GM23338 (cell line): ENCODE measurements at regions not wholly inside any gene's neighbourhood (a gene's known extent, or its start where the extent isn't known, plus 50 kb on each side); places are given as distances from the start of the nearest gene placed in this dataset.

Experiments used
- CREB1 ChIP-seq: fragments of 250-450 bp; sonication (Bioruptor Pico); IDR thresholded peaks from 2 replicates; pipeline ENCODE4 v1.5.0; 2020; ENCODE audit warnings: low read depth, mild to moderate bottlenecking, moderate library complexity
- EZH2 ChIP-seq: fragments of 200-600 bp; sonication (generic); IDR thresholded peaks from one replicate; pipeline ENCODE4 v1.8.0; 2017; ENCODE audit warnings: antibody characterized with exemption, mild to moderate bottlenecking, low read depth; ENCODE audit not compliant: unreplicated experiment
- EZH2phosphoT487 ChIP-seq: fragments of 200-600 bp; sonication (generic); IDR thresholded peaks from one replicate; pipeline ENCODE4 v1.8.1; 2018; ENCODE audit warnings: antibody characterized with exemption; ENCODE audit not compliant: unreplicated experiment
- NANOG ChIP-seq: IDR thresholded peaks from 2 replicates; pipeline ENCODE4 v1.6.1; 2016; ENCODE audit warnings: antibody characterized with exemption, borderline replicate concordance
- POLR2AphosphoS5 ChIP-seq: IDR thresholded peaks from 2 replicates; pipeline ENCODE4 v1.6.1; 2016; ENCODE audit warnings: antibody characterized with exemption, low read depth
- STAT1 ChIP-seq: IDR thresholded peaks from one replicate; pipeline ENCODE4 v1.6.1; 2016; ENCODE audit warnings: antibody characterized with exemption; ENCODE audit not compliant: unreplicated experiment
- TF ChIP-seq, protein P1 (sequence below): fragments of 250-450 bp; sonication (Bioruptor Pico); IDR thresholded peaks from 2 replicates; pipeline ENCODE4 v1.5.0; 2020; ENCODE audit warnings: mild to moderate bottlenecking, moderate library complexity
- TF ChIP-seq, protein P2 (sequence below): IDR thresholded peaks from 2 replicates; pipeline ENCODE4 v1.6.1; 2016; ENCODE audit warnings: antibody characterized with exemption
- TF ChIP-seq, protein P3 (sequence below): IDR thresholded peaks from one replicate; pipeline ENCODE4 v1.6.1; 2018; ENCODE audit warnings: antibody characterized with exemption; ENCODE audit not compliant: unreplicated experiment

DNA sequence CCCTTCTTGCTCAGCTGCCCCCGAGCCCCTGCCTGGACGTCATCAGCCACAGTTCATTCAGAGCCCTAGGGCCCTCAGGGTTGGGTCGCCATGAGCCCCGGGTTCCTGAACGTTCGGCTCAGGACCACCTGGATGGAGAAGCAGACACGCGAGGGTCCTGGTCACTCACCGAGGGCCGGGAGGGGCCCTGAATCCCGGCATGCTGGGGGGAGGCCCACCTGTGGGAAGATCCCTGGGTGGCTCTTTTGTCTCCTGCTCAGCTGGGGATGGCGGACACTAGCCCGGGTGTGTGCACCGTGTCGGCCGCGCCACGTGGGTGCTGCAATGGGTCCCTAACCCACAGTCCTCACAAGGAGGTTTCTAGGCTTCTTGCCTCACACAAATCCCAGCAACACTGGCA lies 78.1 kb upstream of the TTC34 start (continued):
- TF ChIP-seq, protein P1, sequence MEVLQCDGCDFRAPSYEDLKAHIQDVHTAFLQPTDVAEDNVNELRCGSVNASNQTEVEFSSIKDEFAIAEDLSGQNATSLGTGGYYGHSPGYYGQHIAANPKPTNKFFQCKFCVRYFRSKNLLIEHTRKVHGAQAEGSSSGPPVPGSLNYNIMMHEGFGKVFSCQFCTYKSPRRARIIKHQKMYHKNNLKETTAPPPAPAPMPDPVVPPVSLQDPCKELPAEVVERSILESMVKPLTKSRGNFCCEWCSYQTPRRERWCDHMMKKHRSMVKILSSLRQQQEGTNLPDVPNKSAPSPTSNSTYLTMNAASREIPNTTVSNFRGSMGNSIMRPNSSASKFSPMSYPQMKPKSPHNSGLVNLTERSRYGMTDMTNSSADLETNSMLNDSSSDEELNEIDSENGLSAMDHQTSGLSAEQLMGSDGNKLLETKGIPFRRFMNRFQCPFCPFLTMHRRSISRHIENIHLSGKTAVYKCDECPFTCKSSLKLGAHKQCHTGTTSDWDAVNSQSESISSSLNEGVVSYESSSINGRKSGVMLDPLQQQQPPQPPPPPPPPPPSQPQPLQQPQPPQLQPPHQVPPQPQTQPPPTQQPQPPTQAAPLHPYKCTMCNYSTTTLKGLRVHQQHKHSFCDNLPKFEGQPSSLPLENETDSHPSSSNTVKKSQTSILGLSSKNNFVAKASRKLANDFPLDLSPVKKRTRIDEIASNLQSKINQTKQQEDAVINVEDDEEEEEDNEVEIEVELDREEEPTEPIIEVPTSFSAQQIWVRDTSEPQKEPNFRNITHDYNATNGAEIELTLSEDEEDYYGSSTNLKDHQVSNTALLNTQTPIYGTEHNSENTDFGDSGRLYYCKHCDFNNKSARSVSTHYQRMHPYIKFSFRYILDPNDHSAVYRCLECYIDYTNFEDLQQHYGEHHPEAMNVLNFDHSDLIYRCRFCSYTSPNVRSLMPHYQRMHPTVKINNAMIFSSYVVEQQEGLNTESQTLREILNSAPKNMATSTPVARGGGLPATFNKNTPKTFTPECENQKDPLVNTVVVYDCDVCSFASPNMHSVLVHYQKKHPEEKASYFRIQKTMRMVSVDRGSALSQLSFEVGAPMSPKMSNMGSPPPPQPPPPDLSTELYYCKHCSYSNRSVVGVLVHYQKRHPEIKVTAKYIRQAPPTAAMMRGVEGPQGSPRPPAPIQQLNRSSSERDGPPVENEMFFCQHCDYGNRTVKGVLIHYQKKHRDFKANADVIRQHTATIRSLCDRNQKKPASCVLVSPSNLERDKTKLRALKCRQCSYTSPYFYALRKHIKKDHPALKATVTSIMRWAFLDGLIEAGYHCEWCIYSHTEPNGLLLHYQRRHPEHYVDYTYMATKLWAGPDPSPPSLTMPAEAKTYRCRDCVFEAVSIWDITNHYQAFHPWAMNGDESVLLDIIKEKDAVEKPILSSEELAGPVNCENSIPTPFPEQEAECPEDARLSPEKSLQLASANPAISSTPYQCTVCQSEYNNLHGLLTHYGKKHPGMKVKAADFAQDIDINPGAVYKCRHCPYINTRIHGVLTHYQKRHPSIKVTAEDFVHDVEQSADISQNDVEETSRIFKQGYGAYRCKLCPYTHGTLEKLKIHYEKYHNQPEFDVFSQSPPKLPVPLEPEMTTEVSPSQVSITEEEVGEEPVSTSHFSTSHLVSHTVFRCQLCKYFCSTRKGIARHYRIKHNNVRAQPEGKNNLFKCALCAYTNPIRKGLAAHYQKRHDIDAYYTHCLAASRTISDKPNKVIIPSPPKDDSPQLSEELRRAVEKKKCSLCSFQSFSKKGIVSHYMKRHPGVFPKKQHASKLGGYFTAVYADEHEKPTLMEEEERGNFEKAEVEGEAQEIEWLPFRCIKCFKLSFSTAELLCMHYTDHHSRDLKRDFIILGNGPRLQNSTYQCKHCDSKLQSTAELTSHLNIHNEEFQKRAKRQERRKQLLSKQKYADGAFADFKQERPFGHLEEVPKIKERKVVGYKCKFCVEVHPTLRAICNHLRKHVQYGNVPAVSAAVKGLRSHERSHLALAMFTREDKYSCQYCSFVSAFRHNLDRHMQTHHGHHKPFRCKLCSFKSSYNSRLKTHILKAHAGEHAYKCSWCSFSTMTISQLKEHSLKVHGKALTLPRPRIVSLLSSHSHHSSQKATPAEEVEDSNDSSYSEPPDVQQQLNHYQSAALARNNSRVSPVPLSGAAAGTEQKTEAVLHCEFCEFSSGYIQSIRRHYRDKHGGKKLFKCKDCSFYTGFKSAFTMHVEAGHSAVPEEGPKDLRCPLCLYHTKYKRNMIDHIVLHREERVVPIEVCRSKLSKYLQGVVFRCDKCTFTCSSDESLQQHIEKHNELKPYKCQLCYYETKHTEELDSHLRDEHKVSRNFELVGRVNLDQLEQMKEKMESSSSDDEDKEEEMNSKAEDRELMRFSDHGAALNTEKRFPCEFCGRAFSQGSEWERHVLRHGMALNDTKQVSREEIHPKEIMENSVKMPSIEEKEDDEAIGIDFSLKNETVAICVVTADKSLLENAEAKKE (CRISPR knock-in tag) = no peak
- TF ChIP-seq, protein P2, sequence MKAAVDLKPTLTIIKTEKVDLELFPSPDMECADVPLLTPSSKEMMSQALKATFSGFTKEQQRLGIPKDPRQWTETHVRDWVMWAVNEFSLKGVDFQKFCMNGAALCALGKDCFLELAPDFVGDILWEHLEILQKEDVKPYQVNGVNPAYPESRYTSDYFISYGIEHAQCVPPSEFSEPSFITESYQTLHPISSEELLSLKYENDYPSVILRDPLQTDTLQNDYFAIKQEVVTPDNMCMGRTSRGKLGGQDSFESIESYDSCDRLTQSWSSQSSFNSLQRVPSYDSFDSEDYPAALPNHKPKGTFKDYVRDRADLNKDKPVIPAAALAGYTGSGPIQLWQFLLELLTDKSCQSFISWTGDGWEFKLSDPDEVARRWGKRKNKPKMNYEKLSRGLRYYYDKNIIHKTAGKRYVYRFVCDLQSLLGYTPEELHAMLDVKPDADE = no peak
- TF ChIP-seq EZH2phosphoT487 (no peak), EZH2 (no peak), POLR2AphosphoS5 (no peak), STAT1 (no peak), CREB1 (CRISPR knock-in tag) (no peak), NANOG (no peak)
- TF ChIP-seq, protein P3, sequence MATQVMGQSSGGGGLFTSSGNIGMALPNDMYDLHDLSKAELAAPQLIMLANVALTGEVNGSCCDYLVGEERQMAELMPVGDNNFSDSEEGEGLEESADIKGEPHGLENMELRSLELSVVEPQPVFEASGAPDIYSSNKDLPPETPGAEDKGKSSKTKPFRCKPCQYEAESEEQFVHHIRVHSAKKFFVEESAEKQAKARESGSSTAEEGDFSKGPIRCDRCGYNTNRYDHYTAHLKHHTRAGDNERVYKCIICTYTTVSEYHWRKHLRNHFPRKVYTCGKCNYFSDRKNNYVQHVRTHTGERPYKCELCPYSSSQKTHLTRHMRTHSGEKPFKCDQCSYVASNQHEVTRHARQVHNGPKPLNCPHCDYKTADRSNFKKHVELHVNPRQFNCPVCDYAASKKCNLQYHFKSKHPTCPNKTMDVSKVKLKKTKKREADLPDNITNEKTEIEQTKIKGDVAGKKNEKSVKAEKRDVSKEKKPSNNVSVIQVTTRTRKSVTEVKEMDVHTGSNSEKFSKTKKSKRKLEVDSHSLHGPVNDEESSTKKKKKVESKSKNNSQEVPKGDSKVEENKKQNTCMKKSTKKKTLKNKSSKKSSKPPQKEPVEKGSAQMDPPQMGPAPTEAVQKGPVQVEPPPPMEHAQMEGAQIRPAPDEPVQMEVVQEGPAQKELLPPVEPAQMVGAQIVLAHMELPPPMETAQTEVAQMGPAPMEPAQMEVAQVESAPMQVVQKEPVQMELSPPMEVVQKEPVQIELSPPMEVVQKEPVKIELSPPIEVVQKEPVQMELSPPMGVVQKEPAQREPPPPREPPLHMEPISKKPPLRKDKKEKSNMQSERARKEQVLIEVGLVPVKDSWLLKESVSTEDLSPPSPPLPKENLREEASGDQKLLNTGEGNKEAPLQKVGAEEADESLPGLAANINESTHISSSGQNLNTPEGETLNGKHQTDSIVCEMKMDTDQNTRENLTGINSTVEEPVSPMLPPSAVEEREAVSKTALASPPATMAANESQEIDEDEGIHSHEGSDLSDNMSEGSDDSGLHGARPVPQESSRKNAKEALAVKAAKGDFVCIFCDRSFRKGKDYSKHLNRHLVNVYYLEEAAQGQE = no peak
